HG02678 (cell line): ENCODE measurements at regions not wholly inside any gene's neighbourhood (a gene's known extent, or its start where the extent isn't known, plus 50 kb on each side); places are given as distances from the start of the nearest gene placed in this dataset.
"Not testable (repeated sequence)": the region's sequence is repeated elsewhere in the genome, so short reads cannot be mapped to it uniquely, and the experiment has no call there.

Experiments
- ATAC-seq: cut with Tn5 transposase; IDR thresholded peaks from one replicate; pipeline ENCODE4 v1.9.1; 2021; ENCODE audit warnings: mild to moderate bottlenecking, moderate library complexity; ENCODE audit not compliant: unreplicated experiment

GRCh38 chr9:42370172-42370571 lies 186.7 kb downstream of the SPATA31A6 start:
- not testable (repeated sequence) for ATAC-seq

DNA sequence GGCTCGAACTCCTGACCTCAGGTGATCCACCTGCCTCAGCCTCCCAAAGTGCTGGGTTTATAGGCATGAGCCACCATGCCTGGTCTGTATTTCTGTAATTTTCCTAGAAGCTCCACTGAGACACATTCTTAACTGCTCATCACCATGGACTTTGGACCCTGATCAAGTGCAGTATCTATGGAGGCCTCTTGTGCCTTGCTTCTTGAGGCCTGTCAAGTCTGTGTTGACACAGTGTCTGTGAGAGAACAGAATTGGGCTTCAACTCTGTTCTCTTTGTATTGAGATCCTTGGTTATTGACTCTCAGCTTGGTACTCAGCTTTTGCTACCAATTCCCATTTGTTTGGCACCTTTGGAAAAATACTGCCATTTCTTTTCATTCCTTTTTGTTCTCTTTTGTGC lies 188.0 kb downstream of the SPATA31A6 start:
- not testable (repeated sequence) for ATAC-seq

- not testable (repeated sequence) for ATAC-seq
These were observed 194.3 kb downstream of the SPATA31A6 start for GRCh38 chr9:42377530-42378417.

DNA sequence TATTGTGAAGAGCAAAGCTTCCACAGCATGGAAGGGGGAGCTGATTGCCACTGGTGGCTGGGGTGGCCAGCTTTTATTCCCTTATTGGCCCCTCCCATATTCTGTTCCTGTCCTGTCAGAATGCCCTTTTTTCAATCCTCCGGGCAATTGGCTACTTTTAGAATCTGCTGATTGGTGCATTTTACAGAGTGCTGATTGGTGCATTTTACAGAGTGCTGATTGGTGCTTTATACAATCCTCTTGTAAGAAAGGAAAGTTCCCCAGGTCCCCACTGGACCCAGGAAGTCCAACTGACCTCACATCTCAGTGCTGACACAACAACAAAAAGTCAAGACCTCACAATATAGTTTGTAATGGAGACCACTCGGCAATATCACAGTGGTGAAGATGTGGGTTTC lies 195.0 kb downstream of the SPATA31A6 start:
- no peak for ATAC-seq

DNA sequence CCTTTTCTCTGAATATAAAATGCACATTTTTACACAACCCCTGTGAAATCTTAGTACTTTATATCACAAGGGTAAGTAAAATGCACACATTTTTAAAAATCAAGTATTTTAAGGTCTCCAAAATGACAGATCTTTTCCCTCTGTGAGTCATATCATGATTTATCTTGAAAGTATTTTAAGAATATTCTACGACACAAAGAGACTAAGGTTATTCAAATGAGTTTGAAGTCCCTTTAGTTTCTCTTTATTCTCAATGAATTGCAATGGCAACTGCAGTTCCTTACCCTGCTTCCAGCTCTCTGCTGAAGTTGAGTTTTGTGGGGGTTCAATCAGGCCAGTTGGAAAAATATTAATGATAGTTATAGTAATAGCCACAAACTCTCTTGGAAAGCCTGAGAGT lies 196.1 kb downstream of the SPATA31A6 start:
- not testable (repeated sequence) for ATAC-seq

- not testable (repeated sequence) for ATAC-seq
These were observed 201.1 kb downstream of the SPATA31A6 start for GRCh38 chr9:42384585-42384984.

GRCh38 chr9:42385574-42386120 lies 202.2 kb downstream of the SPATA31A6 start:
- not testable (repeated sequence) for ATAC-seq

DNA sequence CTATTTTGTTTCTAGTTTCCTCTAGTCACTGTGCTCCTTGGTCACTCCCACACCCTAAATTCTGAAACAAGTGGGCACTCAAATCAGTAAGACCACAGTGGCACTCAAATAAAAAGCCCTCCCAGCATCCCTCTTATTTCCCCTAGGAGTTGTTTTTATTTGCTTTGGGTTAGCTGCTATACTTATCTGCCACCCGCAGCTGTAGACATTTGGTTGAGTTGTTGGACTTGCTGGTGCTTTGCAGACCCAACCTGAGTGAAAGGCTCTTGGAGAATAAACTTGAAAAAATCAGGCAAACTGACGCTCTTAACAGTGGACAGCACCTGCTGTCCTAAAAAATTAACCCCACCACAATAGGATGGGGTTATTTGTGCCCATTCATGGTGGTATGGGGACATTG lies 203.0 kb downstream of the SPATA31A6 start:
- ATAC-seq: no peak

DNA sequence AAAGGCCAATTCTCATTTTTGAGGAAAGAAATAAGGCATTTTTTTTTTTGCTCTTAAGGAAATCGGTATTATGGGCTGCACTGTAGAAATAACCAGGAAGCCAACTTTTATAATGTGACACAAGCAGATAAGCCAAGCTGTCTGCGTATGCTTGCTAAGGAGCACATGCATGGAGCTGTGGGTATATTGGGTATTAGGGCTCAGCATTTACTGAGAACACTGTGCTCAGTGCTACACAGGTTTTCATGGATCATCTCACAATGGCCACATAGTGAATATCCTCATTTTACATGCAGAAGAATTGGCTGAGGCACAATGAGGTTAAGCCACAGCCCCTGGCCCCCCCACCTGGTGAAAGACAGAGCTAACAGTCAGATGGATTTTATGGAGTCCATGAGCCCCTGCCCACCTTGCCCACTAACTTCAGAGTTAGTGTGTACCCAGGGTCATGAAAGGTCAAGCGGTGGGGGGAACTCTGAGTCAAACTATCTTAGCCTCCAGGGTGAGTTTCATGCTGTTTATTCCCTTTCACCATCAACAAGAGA lies 204.8 kb downstream of the SPATA31A6 start:
- no peak for ATAC-seq

DNA sequence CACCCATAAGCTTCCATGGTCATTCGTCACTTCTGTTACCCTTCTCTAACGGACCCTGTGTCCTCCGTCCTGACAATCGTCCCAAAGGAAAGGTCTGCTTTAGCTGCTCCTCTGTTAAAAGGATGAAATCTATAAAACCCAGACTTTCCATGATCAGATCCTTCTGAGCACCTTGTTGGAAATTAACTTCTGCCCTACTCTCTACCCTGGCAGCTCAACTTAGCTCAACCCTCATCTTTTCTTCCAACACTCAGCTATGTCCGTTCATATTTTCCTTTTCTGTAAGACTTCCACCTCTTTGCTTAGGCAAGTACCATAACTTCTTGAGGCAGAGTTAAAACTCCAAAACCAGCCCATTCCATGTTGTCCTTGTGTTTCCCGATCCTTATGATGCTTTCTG lies 205.4 kb downstream of the SPATA31A6 start:
- no peak for ATAC-seq

- not testable (repeated sequence) for ATAC-seq
These were observed 209.5 kb downstream of the SPATA31A6 start for GRCh38 chr9:42392773-42393455.

- no peak for ATAC-seq
These were observed 212.9 kb downstream of the SPATA31A6 start for GRCh38 chr9:42396318-42396717.

GRCh38 chr9:42397336-42397735 lies 213.9 kb downstream of the SPATA31A6 start:
- ATAC-seq: not testable (repeated sequence)

- not testable (repeated sequence) for ATAC-seq
These were observed 219.5 kb downstream of the SPATA31A6 start for GRCh38 chr9:42402919-42403318.

DNA sequence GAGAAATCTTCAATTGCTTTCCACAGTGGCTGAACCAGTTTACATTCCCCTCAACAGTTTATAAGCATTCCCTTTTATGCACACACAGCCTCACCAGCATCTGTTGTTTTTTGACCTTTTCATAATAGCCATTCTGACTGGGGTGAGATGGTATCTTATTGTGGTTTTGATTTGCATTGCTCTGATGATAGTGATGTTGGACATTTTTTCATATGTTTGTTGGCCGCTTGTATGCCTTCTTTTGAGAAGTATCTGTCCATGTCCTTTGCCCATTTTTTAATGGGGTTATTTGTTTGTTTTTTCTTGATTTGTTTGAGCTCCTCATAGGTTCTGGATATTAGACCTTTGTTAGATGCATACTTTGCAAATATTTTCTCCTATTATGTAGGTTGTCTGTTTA lies 226.1 kb downstream of the SPATA31A6 start:
- not testable (repeated sequence) for ATAC-seq

GRCh38 chr9:42412354-42412753 lies 228.9 kb downstream of the SPATA31A6 start:
- ATAC-seq: not testable (repeated sequence)

DNA sequence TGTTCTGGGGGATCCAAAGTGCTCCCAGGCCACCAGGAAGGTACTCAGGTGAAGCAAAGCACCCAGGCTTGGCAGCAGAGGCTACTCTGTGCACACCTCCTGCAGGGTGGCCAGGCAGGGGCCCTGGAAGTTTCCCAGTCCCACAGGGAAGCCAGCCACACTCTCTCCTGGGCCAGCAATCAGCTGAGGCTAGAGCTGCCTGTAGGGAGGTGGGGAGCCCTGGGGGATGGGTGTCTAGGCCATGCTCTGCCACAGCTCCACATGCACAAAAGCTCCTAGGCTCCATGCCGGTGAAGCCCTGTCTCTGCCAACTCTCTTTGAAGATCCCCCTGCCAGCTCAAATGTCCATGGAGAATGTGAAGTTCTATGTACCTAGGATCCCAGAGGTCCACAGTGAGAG lies 231.4 kb downstream of the SPATA31A6 start:
- not testable (repeated sequence) for ATAC-seq

- not testable (repeated sequence) for ATAC-seq
These were observed 236.2 kb downstream of the SPATA31A6 start for GRCh38 chr9:42419652-42420051.

DNA sequence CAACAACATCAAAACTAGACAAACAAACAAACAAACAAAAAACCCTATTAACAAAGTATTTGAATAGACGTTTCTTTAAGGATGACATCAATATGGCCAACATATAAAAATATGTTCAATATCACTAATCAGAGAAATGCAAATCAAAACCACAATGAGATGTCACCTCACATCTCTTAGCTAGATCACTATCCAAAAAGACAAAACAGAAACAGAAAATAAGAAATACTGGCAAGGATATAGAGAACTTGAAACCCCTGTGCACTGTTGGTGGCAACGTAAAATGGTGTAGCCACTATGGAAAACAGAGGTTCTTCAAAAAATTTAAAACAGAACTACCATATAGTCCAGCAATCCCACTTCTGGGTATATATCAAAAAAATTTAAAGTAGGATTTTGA lies 236.9 kb downstream of the SPATA31A6 start:
- ATAC-seq: not testable (repeated sequence)

GRCh38 chr9:42421630-42422029 lies 238.2 kb downstream of the SPATA31A6 start:
- ATAC-seq: not testable (repeated sequence)
